SK-N-SH treated with all-trans-retinoic acid at 6 μM for 48 hours (cell line): ENCODE measurements at regions not wholly inside any gene's neighbourhood (a gene's known extent, or its start where the extent isn't known, plus 50 kb on each side); places are given as distances from the start of the nearest gene placed in this dataset.

Experiments
- ATAC-seq: fragments of 200-7000 bp; cut with Tn5 transposase; 3 replicates; pipeline ENCODE4 v1.9.1; 2020; ENCODE audit warnings: mild to moderate bottlenecking, moderate library complexity
- ARNTL ChIP-seq: fragments of 450-650 bp; formaldehyde crosslinking; IDR thresholded peaks from 2 replicates; pipeline ENCODE4 v1.5.0; 2020; ENCODE audit warnings: low read depth, mild to moderate bottlenecking, moderate library complexity, borderline replicate concordance
- BACH2 ChIP-seq: fragments of 250-450 bp; sonication (Bioruptor Pico); IDR thresholded peaks from 2 replicates; pipeline ENCODE4 v1.9.0; 2021; ENCODE audit warnings: mild to moderate bottlenecking, borderline replicate concordance
- CREB5 ChIP-seq: fragments of 250-450 bp; sonication (Bioruptor Pico); IDR thresholded peaks from 2 replicates; pipeline ENCODE4 v1.5.1; 2020; ENCODE audit warnings: low read depth, mild to moderate bottlenecking, moderate library complexity
- CSDC2 ChIP-seq: fragments of 250-450 bp; sonication (Bioruptor Pico); IDR thresholded peaks from 2 replicates; pipeline ENCODE4 v1.5.0; 2020; ENCODE audit warnings: mild to moderate bottlenecking, moderate library complexity
- ESRRG ChIP-seq: fragments of 250-450 bp; sonication (Bioruptor Pico); IDR thresholded peaks from 2 replicates; pipeline ENCODE4 v1.6.1; 2021; ENCODE audit warnings: mild to moderate bottlenecking
- ISL1 ChIP-seq: fragments of 250-450 bp; sonication (Bioruptor Pico); IDR thresholded peaks from 2 replicates; pipeline ENCODE4 v2.1.2; 2022; ENCODE audit warnings: mild to moderate bottlenecking, moderate library complexity
- PATZ1 ChIP-seq: fragments of 250-450 bp; sonication (Bioruptor Pico); IDR thresholded peaks from 2 replicates; pipeline ENCODE4 v1.8.0; 2020; ENCODE audit warnings: mild to moderate bottlenecking, moderate library complexity, borderline replicate concordance
- PPARA ChIP-seq: fragments of 250-450 bp; sonication (Bioruptor Pico); IDR thresholded peaks from 2 replicates; pipeline ENCODE4 v1.5.0; 2020; ENCODE audit warnings: mild to moderate bottlenecking, borderline replicate concordance
- RARB ChIP-seq: fragments of 250-450 bp; sonication (Bioruptor Pico); IDR thresholded peaks from 2 replicates; pipeline ENCODE4 v1.8.0; 2021; ENCODE audit warnings: mild to moderate bottlenecking, moderate library complexity
- SNAI2 ChIP-seq: fragments of 250-450 bp; sonication (Bioruptor Pico); IDR thresholded peaks from 2 replicates; pipeline ENCODE4 v1.5.0; 2020; ENCODE audit warnings: mild to moderate bottlenecking, moderate library complexity
- TCF4 ChIP-seq: fragments of 250-450 bp; sonication (Bioruptor Pico); IDR thresholded peaks from 2 replicates; pipeline ENCODE4 v1.8.0; 2021; ENCODE audit warnings: mild to moderate bottlenecking, moderate library complexity, borderline replicate concordance
- TSHZ2 ChIP-seq: fragments of 250-450 bp; sonication (Bioruptor Pico); IDR thresholded peaks from 2 replicates; pipeline ENCODE4 v1.5.0; 2020; ENCODE audit warnings: mild to moderate bottlenecking, moderate library complexity
- ZC3H10 ChIP-seq: fragments of 250-450 bp; sonication (Bioruptor Pico); IDR thresholded peaks from 2 replicates; pipeline ENCODE4 v1.5.1; 2021; ENCODE audit warnings: mild to moderate bottlenecking, moderate library complexity
- ZFP3 ChIP-seq: fragments of 250-450 bp; sonication (Bioruptor Pico); IDR thresholded peaks from 2 replicates; pipeline ENCODE4 v1.5.0; 2020; ENCODE audit warnings: mild to moderate bottlenecking, moderate library complexity
- ZFP30 ChIP-seq: fragments of 450-650 bp; formaldehyde crosslinking; IDR thresholded peaks from 2 replicates; pipeline ENCODE4 v1.5.0; 2022; ENCODE audit warnings: mild to moderate bottlenecking, moderate library complexity
- ZNF565 ChIP-seq: fragments of 450-650 bp; formaldehyde crosslinking; conservative IDR thresholded peaks from 2 replicates; pipeline ENCODE4 v1.5.0; 2020; ENCODE audit warnings: low read depth, mild to moderate bottlenecking, moderate library complexity
- ZNF70 ChIP-seq: fragments of 450-650 bp; formaldehyde crosslinking; IDR thresholded peaks from 2 replicates; pipeline ENCODE4 v1.5.0; 2020; ENCODE audit warnings: mild to moderate bottlenecking, moderate library complexity
- TF ChIP-seq, protein P1 (sequence below): fragments of 250-450 bp; sonication (Bioruptor Pico); IDR thresholded peaks from 2 replicates; pipeline ENCODE4 v1.8.0; 2021; ENCODE audit warnings: low read depth, mild to moderate bottlenecking, moderate library complexity, borderline replicate concordance

DNA sequence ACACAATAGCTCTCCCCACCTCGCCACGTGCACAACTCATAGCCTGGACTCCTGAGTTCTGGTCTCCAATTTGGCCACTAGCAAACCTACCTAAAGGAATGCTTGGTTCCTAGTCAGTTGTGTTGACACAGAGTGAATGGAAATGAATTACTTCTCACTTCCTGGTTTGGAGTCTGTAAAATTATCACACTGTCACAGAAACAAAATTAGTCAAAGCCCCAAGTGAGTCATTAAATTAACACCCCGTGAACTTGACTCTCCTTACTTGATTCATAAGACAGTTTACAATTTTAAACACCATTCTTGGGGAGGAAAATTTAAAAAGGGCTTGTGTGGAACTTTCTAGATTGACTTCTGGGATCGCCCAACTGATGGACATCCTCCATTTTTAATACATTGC lies 276.2 kb upstream of the CTNNB1 start:
- no peak for TF ChIP-seq TCF4 (CRISPR knock-in tag)
- no peak for TF ChIP-seq ZC3H10
- no peak for TF ChIP-seq CREB5
- TF ChIP-seq BACH2 = no peak
- TF ChIP-seq TSHZ2 = no peak
- no peak for TF ChIP-seq ZFP3 (CRISPR knock-in tag)
- no peak for TF ChIP-seq ZFP30 (CRISPR knock-in tag)
- no peak for TF ChIP-seq ISL1 (CRISPR knock-in tag)
- no peak for TF ChIP-seq SNAI2 (CRISPR knock-in tag)
- TF ChIP-seq ZNF565 (CRISPR knock-in tag) = no peak
- TF ChIP-seq ARNTL (CRISPR knock-in tag) = no peak
- no peak for ATAC-seq

- ATAC-seq = no peak
- TF ChIP-seq ZFP30 (CRISPR knock-in tag) = no peak
- no peak for TF ChIP-seq PPARA (CRISPR knock-in tag)
- no peak for TF ChIP-seq PATZ1 (CRISPR knock-in tag)
- TF ChIP-seq TSHZ2 = no peak
- TF ChIP-seq ESRRG (CRISPR knock-in tag) = no peak
- TF ChIP-seq TCF4 (CRISPR knock-in tag) = no peak
- TF ChIP-seq ZFP3 (CRISPR knock-in tag) = no peak
- no peak for TF ChIP-seq ZNF565 (CRISPR knock-in tag)
Observed at GRCh38 chr3:40923651-40924050, 275.7 kb upstream of the CTNNB1 start.

DNA sequence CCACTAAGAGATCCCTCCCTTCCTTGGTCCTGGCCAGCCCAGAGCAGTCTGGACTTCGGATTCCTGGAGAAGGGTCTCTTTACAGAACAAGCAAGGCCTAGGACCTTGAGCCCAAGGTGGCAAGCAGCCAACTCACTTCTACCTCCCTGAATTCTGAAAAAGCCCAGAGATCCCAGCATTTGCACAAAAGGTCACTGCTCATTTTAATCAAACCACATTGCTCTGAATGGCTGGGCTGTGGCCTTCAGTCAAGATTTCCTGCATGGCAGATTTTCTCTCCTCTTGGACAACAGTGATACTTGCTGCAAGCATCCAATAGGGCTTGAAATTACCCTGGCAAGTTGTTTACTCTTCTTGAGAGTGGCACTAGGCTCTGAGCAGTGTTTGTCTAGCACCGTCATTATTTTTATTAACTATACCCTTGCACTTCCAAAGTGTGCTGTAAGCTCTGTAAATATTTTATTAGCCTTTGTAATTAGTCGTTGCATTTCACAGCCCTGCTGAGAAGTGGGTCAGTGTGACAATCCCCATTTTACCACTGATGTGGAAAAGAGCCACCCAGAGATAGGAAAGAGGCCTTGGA lies 274.7 kb upstream of the CTNNB1 start:
- TF ChIP-seq TSHZ2 = no peak
- TF ChIP-seq ISL1 (CRISPR knock-in tag) = no peak
- no peak for TF ChIP-seq ZFP30 (CRISPR knock-in tag)
- no peak for TF ChIP-seq BACH2
- no peak for TF ChIP-seq ARNTL (CRISPR knock-in tag)
- no peak for TF ChIP-seq ZNF565 (CRISPR knock-in tag)
- TF ChIP-seq ZNF70 (CRISPR knock-in tag) = no peak
- TF ChIP-seq, protein P1, sequence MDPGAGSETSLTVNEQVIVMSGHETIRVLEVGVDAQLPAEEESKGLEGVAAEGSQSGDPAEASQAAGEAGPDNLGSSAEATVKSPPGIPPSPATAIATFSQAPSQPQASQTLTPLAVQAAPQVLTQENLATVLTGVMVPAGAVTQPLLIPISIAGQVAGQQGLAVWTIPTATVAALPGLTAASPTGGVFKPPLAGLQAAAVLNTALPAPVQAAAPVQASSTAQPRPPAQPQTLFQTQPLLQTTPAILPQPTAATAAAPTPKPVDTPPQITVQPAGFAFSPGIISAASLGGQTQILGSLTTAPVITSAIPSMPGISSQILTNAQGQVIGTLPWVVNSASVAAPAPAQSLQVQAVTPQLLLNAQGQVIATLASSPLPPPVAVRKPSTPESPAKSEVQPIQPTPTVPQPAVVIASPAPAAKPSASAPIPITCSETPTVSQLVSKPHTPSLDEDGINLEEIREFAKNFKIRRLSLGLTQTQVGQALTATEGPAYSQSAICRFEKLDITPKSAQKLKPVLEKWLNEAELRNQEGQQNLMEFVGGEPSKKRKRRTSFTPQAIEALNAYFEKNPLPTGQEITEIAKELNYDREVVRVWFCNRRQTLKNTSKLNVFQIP (CRISPR knock-in tag) = no peak
- TF ChIP-seq RARB (CRISPR knock-in tag) = no peak
- TF ChIP-seq CSDC2 (CRISPR knock-in tag) = no peak
- TF ChIP-seq CREB5 = no peak
- ATAC-seq = no peak
